GM12864 (cell line): ENCODE measurements at regions not wholly inside any gene's neighbourhood (a gene's known extent, or its start where the extent isn't known, plus 50 kb on each side); places are given as distances from the start of the nearest gene placed in this dataset.

Source experiments
- DNase-seq: peaks from one replicate; pipeline ENCODE4 v3.0.0-alpha.2; 2011; ENCODE audit warnings: low read depth
- H3K4me3 ChIP-seq: 2 replicates; pipeline ENCODE4 v1.5.1; 2011; ENCODE audit warnings: mild to moderate bottlenecking, low read depth, low read length, control low read depth
- CTCF ChIP-seq: IDR thresholded peaks from 2 replicates; pipeline ENCODE4 v1.5.1; 2011; ENCODE audit warnings: low read depth, mild to moderate bottlenecking, moderate library complexity, low read length, control low read depth, inconsistent platforms; ENCODE audit errors: missing control alignments

GRCh38 chr20:39871013-39871412, 818.0 kb downstream of the MAFB start:
- no peak for TF ChIP-seq CTCF
- H3K4me3 ChIP-seq: no peak overlapping the region
- no peak for DNase-seq

- no peak for TF ChIP-seq CTCF
- no peak overlapping the region for H3K4me3 ChIP-seq
- DNase-seq: no peak
These were observed 823.6 kb downstream of the MAFB start for GRCh38 chr20:39865446-39865845.

- H3K4me3 ChIP-seq: no peak overlapping the region
- DNase-seq: no peak
- TF ChIP-seq CTCF: no peak
These were observed 826.6 kb downstream of the MAFB start for GRCh38 chr20:39862470-39862891.

- DNase-seq: no peak
- no peak for TF ChIP-seq CTCF
- H3K4me3 ChIP-seq: no peak overlapping the region
These were observed 827.7 kb downstream of the MAFB start for GRCh38 chr20:39861381-39861780.

- TF ChIP-seq CTCF: no peak
- no peak overlapping the region for H3K4me3 ChIP-seq
- DNase-seq: no peak
These were observed 831.2 kb downstream of the MAFB start for GRCh38 chr20:39857835-39858234.

GRCh38 chr20:39857187-39857586, 831.8 kb downstream of the MAFB start:
- no peak for TF ChIP-seq CTCF
- no peak overlapping the region for H3K4me3 ChIP-seq
- no peak for DNase-seq

- DNase-seq: no peak
- no peak for TF ChIP-seq CTCF
These were observed 833.2 kb downstream of the MAFB start for GRCh38 chr20:39855799-39856198.

More at GRCh38 chr20:39855799-39856198, 833.2 kb downstream of the MAFB start:
- no peak overlapping the region for H3K4me3 ChIP-seq
